ENCODE measurements at regions not wholly inside any gene's neighbourhood (a gene's known extent, or its start where the extent isn't known, plus 50 kb on each side); places are given as distances from the start of the nearest gene placed in this dataset.

- TF ChIP-seq, protein P1, sequence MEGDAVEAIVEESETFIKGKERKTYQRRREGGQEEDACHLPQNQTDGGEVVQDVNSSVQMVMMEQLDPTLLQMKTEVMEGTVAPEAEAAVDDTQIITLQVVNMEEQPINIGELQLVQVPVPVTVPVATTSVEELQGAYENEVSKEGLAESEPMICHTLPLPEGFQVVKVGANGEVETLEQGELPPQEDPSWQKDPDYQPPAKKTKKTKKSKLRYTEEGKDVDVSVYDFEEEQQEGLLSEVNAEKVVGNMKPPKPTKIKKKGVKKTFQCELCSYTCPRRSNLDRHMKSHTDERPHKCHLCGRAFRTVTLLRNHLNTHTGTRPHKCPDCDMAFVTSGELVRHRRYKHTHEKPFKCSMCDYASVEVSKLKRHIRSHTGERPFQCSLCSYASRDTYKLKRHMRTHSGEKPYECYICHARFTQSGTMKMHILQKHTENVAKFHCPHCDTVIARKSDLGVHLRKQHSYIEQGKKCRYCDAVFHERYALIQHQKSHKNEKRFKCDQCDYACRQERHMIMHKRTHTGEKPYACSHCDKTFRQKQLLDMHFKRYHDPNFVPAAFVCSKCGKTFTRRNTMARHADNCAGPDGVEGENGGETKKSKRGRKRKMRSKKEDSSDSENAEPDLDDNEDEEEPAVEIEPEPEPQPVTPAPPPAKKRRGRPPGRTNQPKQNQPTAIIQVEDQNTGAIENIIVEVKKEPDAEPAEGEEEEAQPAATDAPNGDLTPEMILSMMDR (IDR thresholded peaks at IDR 0.05) = no peak
- no peak for TF ChIP-seq POLR2A (IDR thresholded peaks at IDR 0.05)
These were observed 706.0 kb downstream of the MED13L start for GRCh38 chr12:115571446-115571845.

Data from lower leg skin (tissue), 3 donors.